ENCODE measurements at regions not wholly inside any gene's neighbourhood (a gene's known extent, or its start where the extent isn't known, plus 50 kb on each side); places are given as distances from the start of the nearest gene placed in this dataset.

GRCh38 chr13:107854880-107855279 lies 360.5 kb downstream of the LIG4 start:
- DNase-seq: no peak
- no peaks in the 10 kb centered on the region for H3K4me1 Mint-ChIP-seq (ENCODE audit: low read depth)
- no peaks in the 10 kb centered on the region for H3K36me3 Mint-ChIP-seq (ENCODE audit: low read depth)
- H3K4me3 Mint-ChIP-seq: no peak overlapping the region
- peaks cover 6% of the 10 kb centered on the region for H3K9me3 Mint-ChIP-seq
- H3K27me3 Mint-ChIP-seq: no peaks in the 10 kb centered on the region
- H3K27ac Mint-ChIP-seq: no peak overlapping the region

DNA sequence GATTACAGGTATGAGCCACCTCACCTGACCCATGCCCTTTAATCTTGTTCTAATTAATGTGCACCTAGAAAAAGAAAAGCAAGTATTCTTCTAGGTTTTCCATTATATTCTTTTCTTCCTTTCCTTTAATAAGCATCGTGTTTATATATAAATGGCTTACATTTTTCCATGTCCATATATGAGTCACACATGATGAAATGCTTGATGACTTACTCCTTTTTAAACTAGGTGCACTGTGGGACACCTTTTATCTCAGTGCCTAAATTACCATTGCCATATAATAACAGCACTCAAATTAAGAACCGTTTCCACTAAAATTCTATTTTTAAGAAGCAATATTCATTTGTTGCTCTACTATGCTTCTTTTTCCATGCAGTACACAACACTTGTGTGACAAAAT lies 363.3 kb downstream of the LIG4 start:
- no peak overlapping the region for H3K4me3 Mint-ChIP-seq
- H3K4me1 Mint-ChIP-seq (ENCODE audit: low read depth): no peaks in the 10 kb centered on the region
- no peaks in the 10 kb centered on the region for H3K9me3 Mint-ChIP-seq
- no peaks in the 10 kb centered on the region for H3K27me3 Mint-ChIP-seq
- H3K27ac Mint-ChIP-seq: no peak overlapping the region
- no peak for DNase-seq
- H3K36me3 Mint-ChIP-seq (ENCODE audit: low read depth): no peaks in the 10 kb centered on the region

DNA sequence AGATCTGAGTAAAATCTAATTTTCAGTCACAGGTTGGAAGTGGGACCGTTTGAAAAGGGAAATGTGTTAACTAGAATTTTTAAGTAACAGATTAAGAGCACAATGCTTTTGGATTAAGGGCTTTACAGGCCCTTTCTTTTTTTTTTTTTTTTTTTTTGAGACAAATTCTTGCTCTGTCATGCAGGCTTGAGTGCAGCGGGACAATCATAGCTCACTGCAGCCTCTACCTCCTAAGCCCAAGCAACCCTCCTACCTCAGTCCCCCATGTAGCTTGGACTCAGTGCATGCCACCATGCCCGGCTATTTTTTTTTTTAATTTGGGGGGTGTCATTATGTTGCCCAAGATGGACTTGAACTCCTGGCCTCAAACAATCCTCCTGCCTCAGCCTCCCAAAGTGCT lies 363.7 kb downstream of the LIG4 start:
- no peaks in the 10 kb centered on the region for H3K4me1 Mint-ChIP-seq (ENCODE audit: low read depth)
- no peak overlapping the region for H3K4me3 Mint-ChIP-seq
- DNase-seq: no peak
- H3K27me3 Mint-ChIP-seq: no peaks in the 10 kb centered on the region
- H3K27ac Mint-ChIP-seq: no peak overlapping the region
- no peaks in the 10 kb centered on the region for H3K9me3 Mint-ChIP-seq
- no peaks in the 10 kb centered on the region for H3K36me3 Mint-ChIP-seq (ENCODE audit: low read depth)

- Mint-ChIP-seq H3K9me3 (no peaks in the 10 kb centered on the region), H3K27me3 (no peaks in the 10 kb centered on the region), H3K27ac (no peak overlapping the region), H3K4me3 (no peak overlapping the region), H3K4me1 (ENCODE audit: low read depth) (no peaks in the 10 kb centered on the region), H3K36me3 (ENCODE audit: low read depth) (no peaks in the 10 kb centered on the region)
- no peak for DNase-seq
Measured at GRCh38 chr13:107847406-107847805, 367.9 kb downstream of the LIG4 start.

- DNase-seq: no peak
- H3K27me3 Mint-ChIP-seq: no peaks in the 10 kb centered on the region
- H3K4me1 Mint-ChIP-seq (ENCODE audit: low read depth): no peaks in the 10 kb centered on the region
- H3K9me3 Mint-ChIP-seq: no peaks in the 10 kb centered on the region
- H3K4me3 Mint-ChIP-seq: no peak overlapping the region
- no peaks in the 10 kb centered on the region for H3K36me3 Mint-ChIP-seq (ENCODE audit: low read depth)
- no peak overlapping the region for H3K27ac Mint-ChIP-seq
Measured at GRCh38 chr13:107846642-107847041, 368.7 kb downstream of the LIG4 start.

GRCh38 chr13:107845911-107846310 lies 369.4 kb downstream of the LIG4 start:
- Mint-ChIP-seq H3K4me3 (no peak overlapping the region), H3K4me1 (ENCODE audit: low read depth) (no peaks in the 10 kb centered on the region), H3K27ac (no peak overlapping the region), H3K9me3 (no peaks in the 10 kb centered on the region), H3K36me3 (ENCODE audit: low read depth) (no peaks in the 10 kb centered on the region), H3K27me3 (no peaks in the 10 kb centered on the region)
- DNase-seq: no peak

DNA sequence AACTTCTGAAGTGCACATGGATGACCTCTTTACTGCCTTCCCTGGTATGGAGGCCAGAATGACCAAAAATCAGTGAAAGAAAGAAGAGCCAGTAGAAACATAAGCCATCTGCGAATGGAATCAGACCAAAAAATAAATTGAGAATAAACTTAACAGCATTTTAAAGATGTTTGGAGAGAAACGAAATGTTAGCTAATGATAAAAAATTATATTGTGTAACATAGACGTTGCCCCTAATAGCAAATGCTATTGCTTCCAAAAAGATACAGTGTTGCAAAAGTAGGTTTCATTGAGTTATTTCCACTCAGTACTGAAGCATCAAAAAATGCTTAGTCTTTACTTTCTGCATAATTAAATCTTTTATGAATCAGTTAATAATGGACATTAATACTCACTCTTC lies 371.7 kb downstream of the LIG4 start:
- Mint-ChIP-seq H3K9me3 (no peaks in the 10 kb centered on the region), H3K27me3 (no peaks in the 10 kb centered on the region), H3K27ac (no peak overlapping the region), H3K4me1 (ENCODE audit: low read depth) (no peaks in the 10 kb centered on the region), H3K36me3 (ENCODE audit: low read depth) (no peaks in the 10 kb centered on the region), H3K4me3 (no peak overlapping the region)
- no peak for DNase-seq

DNA sequence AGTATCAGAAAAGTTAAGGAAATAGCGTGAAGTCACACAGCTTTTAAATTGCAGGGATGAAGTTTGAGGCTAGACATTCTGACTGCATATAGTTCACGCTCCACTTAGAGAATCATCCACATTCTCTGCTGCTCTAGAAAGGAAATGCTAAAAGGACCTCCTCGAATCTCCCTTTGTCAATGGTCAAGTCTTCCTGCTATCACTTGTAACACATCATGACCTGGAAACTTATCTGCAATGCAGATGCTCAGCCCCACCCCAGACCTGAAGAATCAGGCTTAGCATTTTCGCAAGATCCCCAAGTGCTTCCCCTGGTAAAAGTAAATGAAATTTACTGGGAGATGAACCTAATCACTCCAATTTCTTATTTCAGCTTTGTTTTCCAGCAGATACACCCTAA lies 372.1 kb downstream of the LIG4 start:
- Mint-ChIP-seq H3K27ac (no peak overlapping the region), H3K4me1 (ENCODE audit: low read depth) (no peaks in the 10 kb centered on the region), H3K4me3 (no peak overlapping the region), H3K27me3 (no peaks in the 10 kb centered on the region), H3K9me3 (no peaks in the 10 kb centered on the region), H3K36me3 (ENCODE audit: low read depth) (no peaks in the 10 kb centered on the region)
- DNase-seq: no peak

DNA sequence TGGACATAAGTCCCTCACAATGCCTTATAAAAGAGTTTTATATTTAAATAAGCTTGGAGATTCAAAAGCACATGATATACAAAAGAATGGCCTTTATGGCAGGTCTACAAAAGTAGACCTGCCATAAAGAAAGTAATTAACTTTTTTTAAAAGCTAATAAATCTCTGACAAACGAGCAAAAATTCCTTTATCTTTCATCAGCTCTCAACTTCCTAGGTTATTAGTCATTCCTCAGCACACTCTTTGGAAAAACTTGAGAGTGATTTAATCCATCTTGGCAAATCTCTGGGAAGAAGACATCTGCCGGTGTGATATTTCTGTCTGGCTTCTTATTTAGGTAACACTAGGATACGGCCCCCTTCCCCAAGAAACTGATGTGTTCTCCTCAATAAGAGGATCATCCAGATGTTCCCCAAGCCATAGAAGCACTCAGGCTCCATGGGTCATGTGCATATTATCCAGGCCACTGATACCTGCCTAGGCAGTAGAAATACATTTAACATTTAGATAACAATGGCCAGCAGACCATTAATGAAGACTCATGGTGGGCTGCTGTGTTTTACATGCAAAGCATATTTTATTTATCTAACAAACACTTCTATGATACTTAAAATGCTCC lies 372.7 kb downstream of the LIG4 start:
- DNase-seq: no peak
- no peaks in the 10 kb centered on the region for H3K4me1 Mint-ChIP-seq (ENCODE audit: low read depth)
- H3K4me3 Mint-ChIP-seq: no peak overlapping the region
- no peak overlapping the region for H3K27ac Mint-ChIP-seq
- H3K36me3 Mint-ChIP-seq (ENCODE audit: low read depth): no peaks in the 10 kb centered on the region
- no peaks in the 10 kb centered on the region for H3K27me3 Mint-ChIP-seq
- H3K9me3 Mint-ChIP-seq: no peaks in the 10 kb centered on the region

- H3K4me1 Mint-ChIP-seq (ENCODE audit: low read depth): no peaks in the 10 kb centered on the region
- DNase-seq: no peak
- H3K36me3 Mint-ChIP-seq (ENCODE audit: low read depth): no peaks in the 10 kb centered on the region
- no peak overlapping the region for H3K4me3 Mint-ChIP-seq
- H3K9me3 Mint-ChIP-seq: peaks cover 2% of the 10 kb centered on the region
- H3K27ac Mint-ChIP-seq: no peak overlapping the region
- no peaks in the 10 kb centered on the region for H3K27me3 Mint-ChIP-seq
Measured at GRCh38 chr13:107838588-107839161, 376.7 kb downstream of the LIG4 start.

GRCh38 chr13:107836685-107837084 lies 378.7 kb downstream of the LIG4 start:
- H3K36me3 Mint-ChIP-seq (ENCODE audit: low read depth): no peaks in the 10 kb centered on the region
- H3K4me1 Mint-ChIP-seq (ENCODE audit: low read depth): no peaks in the 10 kb centered on the region
- H3K27ac Mint-ChIP-seq: no peak overlapping the region
- no peak overlapping the region for H3K4me3 Mint-ChIP-seq
- no peaks in the 10 kb centered on the region for H3K27me3 Mint-ChIP-seq
- no peak for DNase-seq
- H3K9me3 Mint-ChIP-seq: peaks cover 2% of the 10 kb centered on the region

GRCh38 chr13:107835339-107836018 lies 379.9 kb downstream of the LIG4 start:
- DNase-seq: no peak
- Mint-ChIP-seq H3K4me3 (no peak overlapping the region), H3K4me1 (ENCODE audit: low read depth) (no peaks in the 10 kb centered on the region), H3K27me3 (no peaks in the 10 kb centered on the region), H3K9me3 (peaks cover 2% of the 10 kb centered on the region), H3K36me3 (ENCODE audit: low read depth) (no peaks in the 10 kb centered on the region), H3K27ac (no peak overlapping the region)

GRCh38 chr13:107834717-107835116 lies 380.6 kb downstream of the LIG4 start:
- Mint-ChIP-seq H3K9me3 (peaks cover 2% of the 10 kb centered on the region), H3K27ac (no peak overlapping the region), H3K4me3 (no peak overlapping the region), H3K27me3 (no peaks in the 10 kb centered on the region), H3K4me1 (ENCODE audit: low read depth) (no peaks in the 10 kb centered on the region), H3K36me3 (ENCODE audit: low read depth) (no peaks in the 10 kb centered on the region)
- no peak for DNase-seq

DNA sequence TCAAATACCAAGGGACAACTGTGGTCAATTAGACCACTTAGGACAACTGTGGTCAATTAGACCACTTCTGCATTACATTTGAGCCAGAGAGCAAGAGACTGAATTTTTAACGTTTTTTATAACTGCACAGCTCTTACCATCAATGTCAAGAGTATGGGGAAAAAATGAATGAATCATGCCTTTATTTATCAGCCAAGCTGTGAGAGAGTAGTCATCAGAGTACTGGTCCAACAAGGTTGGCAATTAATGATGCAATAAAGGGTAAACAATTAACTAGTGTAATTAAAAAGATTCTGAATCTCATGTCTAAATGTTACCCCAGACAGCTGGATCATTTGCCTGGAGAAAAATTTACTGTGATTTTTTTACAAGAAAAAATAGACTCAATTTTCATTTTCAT lies 381.1 kb downstream of the LIG4 start:
- H3K27ac Mint-ChIP-seq: no peak overlapping the region
- no peak for DNase-seq
- no peak overlapping the region for H3K4me3 Mint-ChIP-seq
- H3K4me1 Mint-ChIP-seq (ENCODE audit: low read depth): no peaks in the 10 kb centered on the region
- H3K27me3 Mint-ChIP-seq: no peaks in the 10 kb centered on the region
- no peaks in the 10 kb centered on the region for H3K36me3 Mint-ChIP-seq (ENCODE audit: low read depth)
- H3K9me3 Mint-ChIP-seq: peaks cover 2% of the 10 kb centered on the region

DNA sequence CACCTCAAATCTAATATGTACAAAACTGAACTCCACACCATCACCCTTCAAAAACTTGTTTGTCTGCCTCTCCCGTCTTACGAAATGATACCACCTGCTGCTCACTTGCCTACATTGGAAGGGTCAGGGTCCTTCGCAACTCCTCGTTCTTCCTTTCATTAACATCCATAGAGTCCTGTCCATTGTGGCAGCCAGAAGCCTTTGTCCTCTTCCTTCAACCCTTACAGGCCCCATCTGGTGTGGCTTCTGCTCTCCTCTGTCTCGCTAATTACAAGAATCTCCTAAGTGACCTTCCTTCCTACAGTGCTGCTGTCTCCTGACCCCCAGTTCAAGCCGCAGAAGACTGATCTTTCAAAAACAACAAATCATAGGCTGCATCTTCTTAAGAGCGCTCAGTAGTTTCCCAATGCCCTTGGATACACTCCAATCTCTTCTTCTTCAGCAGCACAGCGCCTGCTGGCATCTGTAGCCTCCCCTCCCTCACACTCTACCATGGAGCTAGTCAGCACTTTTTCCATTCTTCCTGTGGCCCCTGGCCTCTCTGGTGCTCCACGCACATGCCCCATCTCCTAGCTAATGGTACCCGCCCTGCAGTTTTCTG lies 382.7 kb downstream of the LIG4 start:
- H3K4me3 Mint-ChIP-seq: no peak overlapping the region
- no peaks in the 10 kb centered on the region for H3K27me3 Mint-ChIP-seq
- H3K27ac Mint-ChIP-seq: no peak overlapping the region
- no peak for DNase-seq
- H3K9me3 Mint-ChIP-seq: peaks cover 2% of the 10 kb centered on the region
- no peaks in the 10 kb centered on the region for H3K36me3 Mint-ChIP-seq (ENCODE audit: low read depth)
- no peaks in the 10 kb centered on the region for H3K4me1 Mint-ChIP-seq (ENCODE audit: low read depth)

All from activated T-cell treated with anti-CD3 and anti-CD28 coated beads, Interleukin-2, amount 50 U/mL, for 24 hours (primary cell).